HepG2 (cell line): ENCODE measurements at regions not wholly inside any gene's neighbourhood (a gene's known extent, or its start where the extent isn't known, plus 50 kb on each side); places are given as distances from the start of the nearest gene placed in this dataset.

Experiments used
- ATAC-seq: fragments of 200-7000 bp; cut with Tn5 transposase; 3 replicates; pipeline ENCODE4 v1.9.1; 2020; ENCODE audit warnings: mild to moderate bottlenecking, moderate library complexity
- BruUV-seq: library from RNA; stranded (reverse); fragments of 400-500 nt; replicated peaks from 2 replicates; lab custom pipeline; 2021; lab: Mats Ljungman, UMichigan
- CTCF ChIA-PET: fragments of 300-600 bp; formaldehyde crosslinking; extraction: SDS; loops from one replicate; lab custom pipeline; 2021; ENCODE audit warnings: low total read pairs, inconsistent platforms, low intra/inter-chr PET ratio; lab: Yijun Ruan, JAX
- POLR2A ChIA-PET: fragments of 350-600 bp; sonication (Branson Sonifier 250); formaldehyde crosslinking; loops from one replicate; lab custom pipeline; 2020; ENCODE audit warnings: antibody characterized with exemption, inconsistent platforms; lab: Yijun Ruan, JAX
- DNase-seq: peaks from one replicate; pipeline ENCODE4 v3.0.0-alpha.2; 2015; ENCODE audit warnings: low spot score
- FAIRE-seq: peaks from 3 replicates; lab custom pipeline; 2011; peaks lifted over from hg19 to GRCh38; lab: Jason Lieb, UNC
- H2AFZ ChIP-seq: one replicate; pipeline ENCODE4 v1.6.1; 2011; ENCODE audit warnings: low read length, inconsistent platforms
- H3K27ac ChIP-seq: fragments of 300-600 bp; 3 replicates; pipeline ENCODE4 v1.8.0; 2011; ENCODE audit warnings: mixed run types, mild to moderate bottlenecking, mixed read lengths, low read length, inconsistent platforms; ENCODE audit not compliant: insufficient read depth; ENCODE audit errors: extremely low read length
- H3K27me3 ChIP-seq, 2 experiments: fragments of 200-600 bp in 1 of 2; 2 replicates in 1 of 2; 3 replicates in 1 of 2; pipeline versions ENCODE4 v1.6.0 to v1.8.0; 2011; ENCODE audit warnings: low read length in 2 of 2, mild to moderate bottlenecking in 2 of 2, moderate library complexity in 2 of 2, inconsistent platforms in 1 of 2; ENCODE audit not compliant: insufficient read depth in 2 of 2, control insufficient read depth in 1 of 2
- H3K36me3 ChIP-seq, 2 experiments: fragments of 200-600 bp in 1 of 2; replicated peaks in 1 of 2; 2 replicates in 1 of 2; 3 replicates in 1 of 2; pipeline versions ENCODE4 v1.5.1 to v1.8.0; 2011; ENCODE audit warnings: low read length in 2 of 2, inconsistent platforms in 1 of 2; ENCODE audit not compliant: insufficient read depth in 2 of 2, control insufficient read depth in 1 of 2
- H3K4me1 ChIP-seq: 2 replicates; pipeline ENCODE4 v1.5.1; 2012; ENCODE audit warnings: low read length, inconsistent platforms; ENCODE audit not compliant: insufficient read depth
- H3K4me2 ChIP-seq: 2 replicates; pipeline ENCODE4 v1.6.0; 2011; ENCODE audit warnings: low read depth, low read length, inconsistent platforms
- H3K4me3 ChIP-seq, 3 experiments: fragments of 200-600 bp in 1 of 3; sonication (generic), shearing (Covaris generic) in 1 of 3; replicated peaks in 1 of 3; 2 replicates each; pipeline ENCODE4 v1.5.1; 2011 to 2016; ENCODE audit warnings: low read length in 3 of 3, inconsistent platforms in 2 of 3, low read depth in 2 of 3, mild to moderate bottlenecking in 2 of 3, control low read depth in 1 of 3, mixed read lengths in 1 of 3; ENCODE audit not compliant: insufficient read depth in 1 of 3
- H3K79me2 ChIP-seq: one replicate; pipeline ENCODE4 v1.6.1; 2011; ENCODE audit warnings: low read length, inconsistent platforms; ENCODE audit not compliant: insufficient read depth
- H3K9ac ChIP-seq: 2 replicates; pipeline ENCODE4 v1.6.0; 2011; ENCODE audit warnings: mild to moderate bottlenecking, low read depth, low read length, inconsistent platforms; ENCODE audit not compliant: insufficient read depth
- H3K9me3 ChIP-seq: 2 replicates; pipeline ENCODE4 v1.5.1; 2012; ENCODE audit warnings: mild to moderate bottlenecking, low read length
- H4K20me1 ChIP-seq: 2 replicates; pipeline ENCODE4 v1.6.0; 2011; ENCODE audit warnings: inconsistent platforms, mild to moderate bottlenecking, low read length, moderate library complexity; ENCODE audit not compliant: insufficient read depth
- ATF4 ChIP-seq, 2 experiments: fragments of 450-650 bp in 1 of 2; sonication (generic) in 1 of 2; formaldehyde crosslinking; IDR thresholded peaks; 2 replicates each; pipeline versions ENCODE4 v1.5.0 to v1.8.0; 2020 to 2022; ENCODE audit warnings: mild to moderate bottlenecking in 1 of 2, missing genetic modification reagents in 1 of 2
- FOXA1 ChIP-seq, 2 experiments: fragments of 450-650 bp in 1 of 2; sonication (generic) in 1 of 2; formaldehyde crosslinking in 1 of 2; IDR thresholded peaks; 2 replicates each; pipeline versions ENCODE4 v1.4.0 to v1.6.1; 2016 to 2020; ENCODE audit warnings: missing genetic modification reagents in 1 of 2
- NCOA1 ChIP-seq: sonication (generic); formaldehyde crosslinking; IDR thresholded peaks from 2 replicates; pipeline ENCODE4 v1.9.0; 2021; ENCODE audit warnings: missing genetic modification reagents
- SIN3B ChIP-seq: fragments of 150-350 bp; IDR thresholded peaks from 2 replicates; pipeline ENCODE4 v1.6.1; 2014; ENCODE audit warnings: low read length
- TRAFD1 ChIP-seq: sonication (generic); formaldehyde crosslinking; IDR thresholded peaks from 2 replicates; pipeline ENCODE4 v1.5.1; 2020; ENCODE audit warnings: missing genetic modification reagents, mild to moderate bottlenecking, borderline replicate concordance
- USF2 ChIP-seq, 2 experiments: sonication (generic) in 1 of 2; formaldehyde crosslinking in 1 of 2; IDR thresholded peaks; 2 replicates each; pipeline versions ENCODE4 v1.5.1 to v1.6.1; 2011 to 2020; ENCODE audit warnings: borderline replicate concordance in 1 of 2, low read depth in 1 of 2, low read length in 1 of 2, mild to moderate bottlenecking in 1 of 2, missing genetic modification reagents in 1 of 2, moderate library complexity in 1 of 2
- ZFP37 ChIP-seq: sonication (generic); formaldehyde crosslinking; IDR thresholded peaks from 2 replicates; pipeline ENCODE4 v1.4.0; 2020; ENCODE audit warnings: missing genetic modification reagents, borderline replicate concordance
- ZMYM4 ChIP-seq: sonication (generic); formaldehyde crosslinking; IDR thresholded peaks from 2 replicates; pipeline ENCODE4 v1.8.1; 2023; ENCODE audit warnings: mild to moderate bottlenecking, missing genetic modification reagents
- ZNF205 ChIP-seq: IDR thresholded peaks from 2 replicates; pipeline ENCODE4 v1.6.1; 2018; ENCODE audit warnings: missing biosample characterization, missing genetic modification reagents
- ZNF709 ChIP-seq: sonication (generic); formaldehyde crosslinking; IDR thresholded peaks from 2 replicates; pipeline ENCODE4 v1.5.0; 2020; ENCODE audit warnings: mild to moderate bottlenecking, missing genetic modification reagents
- ZNF792 ChIP-seq: IDR thresholded peaks from 2 replicates; pipeline ENCODE4 v1.6.1; 2016
- ZSCAN12 ChIP-seq: sonication (generic); formaldehyde crosslinking; IDR thresholded peaks from 2 replicates; pipeline ENCODE4 v1.9.0; 2021; ENCODE audit warnings: mild to moderate bottlenecking, missing genetic modification reagents
- WGBS: methylation state at CpG from one replicate; pipeline ENCODE4 v1.1.6; 2017; ENCODE audit warnings: low lambda C conversion rate; 5-methylcytosine and 5-hydroxymethylcytosine counted together
- in situ Hi-C: cut with HindIII; loops from 2 replicates; pipeline ENCODE4 v1.10.0; 2017; ENCODE audit warnings: low pct_unique_long_range_greater_than_20kb; ENCODE audit not compliant: extremely low pct_ligation_motif_present
- intact Hi-C: fragments of 100-400 bp; cut with micrococcal nuclease; formaldehyde crosslinking; loops from one replicate; pipeline ENCODE4 v1.10.0; 2022; ENCODE audit not compliant: unreplicated experiment
- TF ChIP-seq, protein P1 (sequence below): sonication (generic); formaldehyde crosslinking; IDR thresholded peaks from 2 replicates; pipeline ENCODE4 v1.4.0; 2020; ENCODE audit warnings: missing genetic modification reagents, borderline replicate concordance

DNA sequence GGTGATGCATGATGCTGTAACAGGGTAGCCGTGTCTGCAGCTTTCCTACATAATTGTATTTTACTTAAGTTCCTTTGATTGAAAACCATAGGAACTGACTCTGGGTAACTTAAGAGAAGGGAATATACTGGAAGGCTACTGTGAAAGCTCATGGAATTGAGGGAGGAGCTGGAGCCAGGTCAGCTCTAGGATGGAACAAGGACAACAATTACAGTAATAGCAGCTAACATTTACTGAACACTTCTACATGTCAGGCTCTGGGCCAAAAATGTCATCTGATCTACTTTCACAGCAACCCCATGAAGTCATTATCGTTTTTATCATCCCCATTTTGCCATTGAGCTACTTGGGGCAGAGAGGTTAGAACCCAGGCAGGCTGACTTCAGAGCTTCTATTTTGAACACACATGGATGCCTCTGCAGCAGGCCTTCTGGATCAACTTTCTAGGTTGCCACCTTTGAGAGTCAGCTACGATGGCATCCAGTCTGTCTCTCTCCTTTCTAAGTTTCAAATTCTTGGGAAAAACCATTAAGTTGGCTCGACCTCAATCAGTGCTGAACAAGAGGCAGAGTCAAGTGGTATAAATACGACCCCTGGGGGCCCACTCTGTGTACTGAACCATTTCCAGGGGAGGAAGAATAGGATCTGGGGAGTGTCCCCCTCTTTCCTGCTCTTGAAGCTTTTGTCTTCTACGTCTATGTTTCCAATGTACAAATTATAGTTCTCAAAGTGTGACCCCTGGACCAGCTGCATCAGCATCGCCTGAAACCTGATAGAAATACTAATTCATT, 272.3 kb upstream of the PLPP4 start:
- Histone ChIP-seq H3K4me3 (no peak overlapping the region), H3K79me2 (no peaks in the 10 kb centered on the region), H4K20me1 (no peaks in the 10 kb centered on the region), H3K27me3 (peaks cover 0 to 12% of the 10 kb centered on the region in 2 experiments; a peak in 1 of 5 replicates), H3K27ac (no peak overlapping the region), H3K9me3 (no peaks in the 10 kb centered on the region), H3K4me2 (no peak overlapping the region), H3K36me3 (no peaks in the 10 kb centered on the region), H2AFZ (no peak overlapping the region), H3K4me1 (no peaks in the 10 kb centered on the region), H3K9ac (no peak overlapping the region)
- CTCF ChIA-PET: no interaction called here
- ATAC-seq (no peak), DNase-seq (no peak), FAIRE-seq (no peak)
- intact Hi-C loops (no loop called here), in situ Hi-C loops (no loop called here)
- POLR2A ChIA-PET: no interaction called here
- 2% methylated on average over 6 of the region's 7 CpGs for WGBS
- BruUV-seq: no TSS peak
- TF ChIP-seq USF2 (IDR thresholded peaks at IDR 0.05; ENCODE audit: low read depth, low read length) (no peak), USF2 (CRISPR knock-in tag; IDR thresholded peaks at IDR 0.05; ENCODE audit: borderline replicate concordance) (no peak), ZMYM4 (CRISPR knock-in tag) (no peak), ZNF709 (CRISPR knock-in tag) (no peak), NCOA1 (CRISPR knock-in tag) (no peak), ATF4 (CRISPR knock-in tag; IDR thresholded peaks at IDR 0.05) (no peak), ZNF792 (CRISPR knock-in tag) (no peak), TRAFD1 (no peak), SIN3B (no peak), ZNF205 (CRISPR knock-in tag) (no peak), ZFP37 (CRISPR knock-in tag) (no peak), ZSCAN12 (no peak), FOXA1 (IDR thresholded peaks at IDR 0.05) (no peak), FOXA1 (CRISPR knock-in tag; IDR thresholded peaks at IDR 0.05) (no peak)
- TF ChIP-seq, protein P1, sequence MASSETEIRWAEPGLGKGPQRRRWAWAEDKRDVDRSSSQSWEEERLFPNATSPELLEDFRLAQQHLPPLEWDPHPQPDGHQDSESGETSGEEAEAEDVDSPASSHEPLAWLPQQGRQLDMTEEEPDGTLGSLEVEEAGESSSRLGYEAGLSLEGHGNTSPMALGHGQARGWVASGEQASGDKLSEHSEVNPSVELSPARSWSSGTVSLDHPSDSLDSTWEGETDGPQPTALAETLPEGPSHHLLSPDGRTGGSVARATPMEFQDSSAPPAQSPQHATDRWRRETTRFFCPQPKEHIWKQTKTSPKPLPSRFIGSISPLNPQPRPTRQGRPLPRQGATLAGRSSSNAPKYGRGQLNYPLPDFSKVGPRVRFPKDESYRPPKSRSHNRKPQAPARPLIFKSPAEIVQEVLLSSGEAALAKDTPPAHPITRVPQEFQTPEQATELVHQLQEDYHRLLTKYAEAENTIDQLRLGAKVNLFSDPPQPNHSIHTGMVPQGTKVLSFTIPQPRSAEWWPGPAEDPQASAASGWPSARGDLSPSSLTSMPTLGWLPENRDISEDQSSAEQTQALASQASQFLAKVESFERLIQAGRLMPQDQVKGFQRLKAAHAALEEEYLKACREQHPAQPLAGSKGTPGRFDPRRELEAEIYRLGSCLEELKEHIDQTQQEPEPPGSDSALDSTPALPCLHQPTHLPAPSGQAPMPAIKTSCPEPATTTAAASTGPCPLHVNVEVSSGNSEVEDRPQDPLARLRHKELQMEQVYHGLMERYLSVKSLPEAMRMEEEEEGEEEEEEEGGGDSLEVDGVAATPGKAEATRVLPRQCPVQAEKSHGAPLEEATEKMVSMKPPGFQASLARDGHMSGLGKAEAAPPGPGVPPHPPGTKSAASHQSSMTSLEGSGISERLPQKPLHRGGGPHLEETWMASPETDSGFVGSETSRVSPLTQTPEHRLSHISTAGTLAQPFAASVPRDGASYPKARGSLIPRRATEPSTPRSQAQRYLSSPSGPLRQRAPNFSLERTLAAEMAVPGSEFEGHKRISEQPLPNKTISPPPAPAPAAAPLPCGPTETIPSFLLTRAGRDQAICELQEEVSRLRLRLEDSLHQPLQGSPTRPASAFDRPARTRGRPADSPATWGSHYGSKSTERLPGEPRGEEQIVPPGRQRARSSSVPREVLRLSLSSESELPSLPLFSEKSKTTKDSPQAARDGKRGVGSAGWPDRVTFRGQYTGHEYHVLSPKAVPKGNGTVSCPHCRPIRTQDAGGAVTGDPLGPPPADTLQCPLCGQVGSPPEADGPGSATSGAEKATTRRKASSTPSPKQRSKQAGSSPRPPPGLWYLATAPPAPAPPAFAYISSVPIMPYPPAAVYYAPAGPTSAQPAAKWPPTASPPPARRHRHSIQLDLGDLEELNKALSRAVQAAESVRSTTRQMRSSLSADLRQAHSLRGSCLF: no peak
